D721Med (cell line): ENCODE measurements at regions not wholly inside any gene's neighbourhood (a gene's known extent, or its start where the extent isn't known, plus 50 kb on each side); places are given as distances from the start of the nearest gene placed in this dataset.

Experiments
- DNase-seq: peaks from one replicate; pipeline ENCODE4 v3.0.0; 2011; ENCODE audit warnings: low spot score; ENCODE audit not compliant: insufficient read length
- FAIRE-seq: peaks from 2 replicates; lab custom pipeline; 2011; peaks lifted over from hg19 to GRCh38; lab: Jason Lieb, UNC
- CTCF ChIP-seq: IDR thresholded peaks from 2 replicates; pipeline ENCODE4 v1.5.1; 2012; ENCODE audit warnings: mild to moderate bottlenecking, control low read depth; ENCODE audit not compliant: insufficient read depth; ENCODE audit errors: missing control alignments

- no peak for TF ChIP-seq CTCF
- FAIRE-seq (no peak), DNase-seq (no peak)
Measured at GRCh38 chr6:139686308-139686707, 311.9 kb upstream of the CITED2 start.

- no peak for TF ChIP-seq CTCF
- no peak for FAIRE-seq
- DNase-seq = no peak
Measured at GRCh38 chr6:139685009-139685408, 310.6 kb upstream of the CITED2 start.

DNA sequence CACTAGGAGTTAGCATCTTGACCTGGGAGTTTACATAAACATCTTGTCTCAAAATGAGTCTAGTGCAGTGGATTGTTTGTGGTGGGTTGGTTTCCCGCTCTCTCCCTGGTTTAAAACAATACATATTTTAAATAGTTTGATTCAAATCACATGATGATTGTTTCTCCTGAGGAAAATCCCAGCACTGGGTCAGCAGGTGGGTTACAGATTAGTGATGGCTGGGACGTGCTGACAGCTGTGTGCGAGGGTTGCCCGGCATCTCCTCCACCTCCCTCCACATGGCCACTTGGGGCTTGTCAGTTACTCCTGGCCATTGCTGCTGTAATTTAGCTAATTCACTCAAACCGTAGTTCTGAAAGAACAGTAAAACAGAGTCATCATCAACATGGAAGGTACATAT lies 306.4 kb upstream of the CITED2 start:
- no peak for TF ChIP-seq CTCF
- no peak for FAIRE-seq
- DNase-seq = no peak

DNA sequence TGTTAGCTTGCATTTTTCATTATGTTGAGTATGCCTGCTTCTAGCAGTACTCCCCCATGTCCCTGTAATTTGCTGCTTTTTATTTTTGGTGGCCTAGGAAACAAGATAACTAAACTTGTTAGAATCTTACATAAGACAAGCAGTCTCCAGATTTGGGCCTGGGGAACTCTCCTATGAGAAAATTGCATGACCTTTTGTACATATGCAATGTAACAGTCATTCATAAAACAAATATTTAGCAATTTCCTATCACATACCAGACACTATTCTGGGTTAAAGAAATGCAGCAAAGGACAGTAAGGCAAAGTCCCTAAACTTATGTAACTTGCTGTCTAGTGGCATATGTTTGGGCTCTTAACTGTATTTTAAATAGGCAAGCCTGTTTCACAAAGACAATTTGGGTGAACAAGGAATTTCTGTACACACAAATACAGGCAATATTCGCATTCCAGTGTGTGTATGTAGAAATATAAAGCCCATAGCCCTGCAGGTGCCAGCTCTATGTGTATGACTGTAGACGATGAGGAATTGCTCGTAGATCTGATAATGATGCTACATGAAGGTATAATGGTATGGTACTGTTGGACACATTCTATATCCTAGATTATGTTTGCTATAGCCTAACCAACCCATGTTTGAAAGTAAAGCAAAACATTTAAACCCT lies 305.2 kb upstream of the CITED2 start:
- no peak for TF ChIP-seq CTCF
- DNase-seq (no peak), FAIRE-seq (no peak)

DNA sequence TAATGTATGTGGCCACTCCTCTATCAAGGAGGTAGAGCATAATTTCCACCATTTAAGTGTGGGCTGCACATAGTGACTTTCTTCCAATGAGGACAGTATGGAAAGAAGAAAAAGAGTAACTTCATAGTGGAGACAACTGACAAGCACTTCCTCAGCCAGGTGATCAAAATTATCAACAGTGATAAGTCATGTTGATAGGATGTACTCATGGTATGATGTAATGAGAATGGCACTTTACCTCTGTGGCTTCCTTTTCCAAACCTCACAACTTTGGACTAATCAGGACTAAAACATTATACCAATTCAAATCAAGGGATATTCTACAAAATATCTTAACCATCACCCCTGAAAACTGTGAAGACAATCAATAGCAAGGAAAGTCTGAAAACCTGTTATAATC lies 302.3 kb upstream of the CITED2 start:
- FAIRE-seq (no peak), DNase-seq (no peak)
- TF ChIP-seq CTCF = no peak

GRCh38 chr6:139666284-139666683 lies 291.8 kb upstream of the CITED2 start:
- no peak for TF ChIP-seq CTCF
- DNase-seq = no peak
- no peak for FAIRE-seq

GRCh38 chr6:139663996-139664395 lies 289.5 kb upstream of the CITED2 start:
- DNase-seq (no peak), FAIRE-seq (no peak)
- no peak for TF ChIP-seq CTCF
